HEK293 (cell line): ENCODE measurements at regions not wholly inside any gene's neighbourhood (a gene's known extent, or its start where the extent isn't known, plus 50 kb on each side); places are given as distances from the start of the nearest gene placed in this dataset.

Experiments
- CTCF ChIA-PET: fragments of 350-600 bp; formaldehyde crosslinking; extraction: SDS; loops from one replicate; lab custom pipeline; 2021; ENCODE audit warnings: antibody characterized with exemption; lab: Yijun Ruan, JAX
- POLR2A ChIA-PET: fragments of 300-600 bp; formaldehyde crosslinking; extraction: SDS; loops from one replicate; lab custom pipeline; 2020; ENCODE audit warnings: antibody characterized with exemption, inconsistent platforms; lab: Yijun Ruan, JAX
- H3K27ac ChIP-seq: fragments of 200-500 bp; sonication (Bioruptor generic); 2 replicates; pipeline ENCODE4 v1.5.1; 2014; ENCODE audit warnings: low read depth, low read length, control low read depth, inconsistent platforms; ENCODE audit errors: extremely low read depth
- H3K36me3 ChIP-seq, 2 experiments: fragments of 200-500 bp in 1 of 2; sonication (Bioruptor generic) in 1 of 2; 1 replicate in 1 of 2; 2 replicates in 1 of 2; pipeline ENCODE4 v1.5.1; 2014 to 2017; ENCODE audit warnings: inconsistent platforms in 2 of 2, low read length in 2 of 2; ENCODE audit not compliant: control insufficient read depth in 2 of 2, insufficient read depth in 1 of 2
- H3K4me1 ChIP-seq: fragments of 200-500 bp; sonication (Bioruptor generic); 2 replicates; pipeline ENCODE4 v1.5.1; 2014; ENCODE audit warnings: mild to moderate bottlenecking, low read length, inconsistent platforms; ENCODE audit not compliant: control insufficient read depth, insufficient read depth
- H3K4me3 ChIP-seq: 2 replicates; pipeline ENCODE4 v1.5.1; 2011; ENCODE audit warnings: low read depth, mild to moderate bottlenecking, control low read depth, low read length, moderate library complexity
- H3K9me3 ChIP-seq: fragments of 200-500 bp; sonication (Bioruptor generic); 2 replicates; pipeline ENCODE4 v1.5.1; 2014; ENCODE audit warnings: low read depth, low read length, inconsistent platforms; ENCODE audit not compliant: control insufficient read depth, insufficient read depth
- BCL11A ChIP-seq: fragments of 450-650 bp; formaldehyde crosslinking; IDR thresholded peaks from 2 replicates; pipeline ENCODE4 v1.5.1; 2016; ENCODE audit warnings: low read depth, missing biosample characterization, missing genetic modification characterization
- BCL11B ChIP-seq: fragments of 450-650 bp; formaldehyde crosslinking; IDR thresholded peaks from 2 replicates; pipeline ENCODE4 v1.5.1; 2016; ENCODE audit warnings: low read depth, missing biosample characterization, missing genetic modification characterization
- BCL6B ChIP-seq: fragments of 450-650 bp; formaldehyde crosslinking; IDR thresholded peaks from 2 replicates; pipeline ENCODE4 v1.5.1; 2017; ENCODE audit warnings: missing biosample characterization, missing genetic modification characterization
- HOXA7 ChIP-seq: sonication (generic); formaldehyde crosslinking; IDR thresholded peaks from 2 replicates; pipeline ENCODE4 v1.8.1; 2022; ENCODE audit warnings: missing genetic modification reagents, borderline replicate concordance
- KLF8 ChIP-seq: fragments of 450-650 bp; formaldehyde crosslinking; IDR thresholded peaks from 2 replicates; pipeline ENCODE4 v1.5.1; 2016; ENCODE audit warnings: missing biosample characterization, missing genetic modification characterization
- PATZ1 ChIP-seq: fragments of 450-650 bp; formaldehyde crosslinking; IDR thresholded peaks from 2 replicates; pipeline ENCODE4 v1.5.1; 2016; ENCODE audit warnings: missing biosample characterization, missing genetic modification characterization
- PBX3 ChIP-seq: sonication (generic); formaldehyde crosslinking; IDR thresholded peaks from 2 replicates; pipeline ENCODE4 v1.8.1; 2022; ENCODE audit warnings: mild to moderate bottlenecking, moderate library complexity, missing genetic modification reagents
- SP3 ChIP-seq: fragments of 450-650 bp; formaldehyde crosslinking; IDR thresholded peaks from 2 replicates; pipeline ENCODE4 v1.5.1; 2016; ENCODE audit warnings: missing biosample characterization, missing genetic modification characterization
- TCF7L2 ChIP-seq: IDR thresholded peaks from 2 replicates; pipeline ENCODE4 v1.6.1; 2011; ENCODE audit warnings: low read depth, mild to moderate bottlenecking, inconsistent platforms, low read length, moderate library complexity, borderline replicate concordance
- ZBTB21 ChIP-seq: fragments of 450-650 bp; formaldehyde crosslinking; IDR thresholded peaks from 2 replicates; pipeline ENCODE4 v1.5.1; 2017; ENCODE audit warnings: missing biosample characterization, missing genetic modification characterization
- ZBTB48 ChIP-seq: fragments of 450-650 bp; formaldehyde crosslinking; IDR thresholded peaks from 2 replicates; pipeline ENCODE4 v1.5.1; 2016; ENCODE audit warnings: missing biosample characterization, missing genetic modification characterization
- ZNF132 ChIP-seq: fragments of 450-650 bp; formaldehyde crosslinking; IDR thresholded peaks from 2 replicates; pipeline ENCODE4 v1.5.1; 2017; ENCODE audit warnings: missing biosample characterization, missing genetic modification characterization, borderline replicate concordance
- ZNF146 ChIP-seq: fragments of 450-650 bp; formaldehyde crosslinking; IDR thresholded peaks from 2 replicates; pipeline ENCODE4 v1.5.1; 2016; ENCODE audit warnings: missing biosample characterization, missing genetic modification characterization
- ZNF157 ChIP-seq: fragments of 450-650 bp; formaldehyde crosslinking; IDR thresholded peaks from 2 replicates; pipeline ENCODE4 v1.5.1; 2016; ENCODE audit warnings: missing biosample characterization, missing genetic modification characterization
- ZNF174 ChIP-seq: fragments of 450-650 bp; formaldehyde crosslinking; IDR thresholded peaks from 2 replicates; pipeline ENCODE4 v1.5.0; 2017; ENCODE audit warnings: missing biosample characterization, mild to moderate bottlenecking, missing genetic modification characterization
- ZNF184 ChIP-seq: fragments of 450-650 bp; IDR thresholded peaks from 2 replicates; pipeline ENCODE4 v1.5.1; 2018; ENCODE audit warnings: missing biosample characterization, mild to moderate bottlenecking, missing genetic modification characterization
- ZNF202 ChIP-seq: fragments of 450-650 bp; formaldehyde crosslinking; IDR thresholded peaks from 2 replicates; pipeline ENCODE4 v1.5.1; 2016; ENCODE audit warnings: missing biosample characterization, missing genetic modification characterization, borderline replicate concordance
- ZNF26 ChIP-seq: fragments of 450-650 bp; formaldehyde crosslinking; IDR thresholded peaks from 2 replicates; pipeline ENCODE4 v1.5.1; 2016; ENCODE audit warnings: missing biosample characterization, missing genetic modification characterization
- ZNF362 ChIP-seq: fragments of 450-650 bp; formaldehyde crosslinking; IDR thresholded peaks from 2 replicates; pipeline ENCODE4 v1.5.1; 2016; ENCODE audit warnings: missing biosample characterization, missing genetic modification characterization
- ZNF501 ChIP-seq: fragments of 450-650 bp; formaldehyde crosslinking; IDR thresholded peaks from 2 replicates; pipeline ENCODE4 v1.5.1; 2016; ENCODE audit warnings: missing biosample characterization, missing genetic modification characterization
- ZNF513 ChIP-seq: fragments of 450-650 bp; IDR thresholded peaks from 2 replicates; pipeline ENCODE4 v1.5.1; 2018; ENCODE audit warnings: missing biosample characterization, missing genetic modification characterization
- ZNF521 ChIP-seq: fragments of 450-650 bp; formaldehyde crosslinking; IDR thresholded peaks from 2 replicates; pipeline ENCODE4 v1.5.1; 2017; ENCODE audit warnings: missing biosample characterization, mild to moderate bottlenecking, missing genetic modification characterization
- ZNF701 ChIP-seq: fragments of 450-650 bp; formaldehyde crosslinking; IDR thresholded peaks from 2 replicates; pipeline ENCODE4 v1.5.1; 2016; ENCODE audit warnings: missing biosample characterization, missing genetic modification characterization
- ZNF777 ChIP-seq: fragments of 450-650 bp; formaldehyde crosslinking; IDR thresholded peaks from 2 replicates; pipeline ENCODE4 v1.5.1; 2017; ENCODE audit warnings: missing biosample characterization, missing genetic modification characterization, borderline replicate concordance
- TF ChIP-seq, protein P1 (sequence below): fragments of 450-650 bp; formaldehyde crosslinking; IDR thresholded peaks from 2 replicates; pipeline ENCODE4 v1.5.1; 2016; ENCODE audit warnings: missing biosample characterization, missing genetic modification characterization, borderline replicate concordance

- no peaks in the 10 kb centered on the region for H3K9me3 ChIP-seq
- TF ChIP-seq ZNF362 (no peak), HOXA7 (no peak), ZNF202 (tag by site-specific recombination) (no peak), ZNF521 (tag by site-specific recombination) (no peak), ZNF184 (no peak), ZNF174 (no peak), ZNF777 (tag by site-specific recombination) (no peak), ZNF26 (tag by site-specific recombination) (no peak)
- TF ChIP-seq, protein P1, sequence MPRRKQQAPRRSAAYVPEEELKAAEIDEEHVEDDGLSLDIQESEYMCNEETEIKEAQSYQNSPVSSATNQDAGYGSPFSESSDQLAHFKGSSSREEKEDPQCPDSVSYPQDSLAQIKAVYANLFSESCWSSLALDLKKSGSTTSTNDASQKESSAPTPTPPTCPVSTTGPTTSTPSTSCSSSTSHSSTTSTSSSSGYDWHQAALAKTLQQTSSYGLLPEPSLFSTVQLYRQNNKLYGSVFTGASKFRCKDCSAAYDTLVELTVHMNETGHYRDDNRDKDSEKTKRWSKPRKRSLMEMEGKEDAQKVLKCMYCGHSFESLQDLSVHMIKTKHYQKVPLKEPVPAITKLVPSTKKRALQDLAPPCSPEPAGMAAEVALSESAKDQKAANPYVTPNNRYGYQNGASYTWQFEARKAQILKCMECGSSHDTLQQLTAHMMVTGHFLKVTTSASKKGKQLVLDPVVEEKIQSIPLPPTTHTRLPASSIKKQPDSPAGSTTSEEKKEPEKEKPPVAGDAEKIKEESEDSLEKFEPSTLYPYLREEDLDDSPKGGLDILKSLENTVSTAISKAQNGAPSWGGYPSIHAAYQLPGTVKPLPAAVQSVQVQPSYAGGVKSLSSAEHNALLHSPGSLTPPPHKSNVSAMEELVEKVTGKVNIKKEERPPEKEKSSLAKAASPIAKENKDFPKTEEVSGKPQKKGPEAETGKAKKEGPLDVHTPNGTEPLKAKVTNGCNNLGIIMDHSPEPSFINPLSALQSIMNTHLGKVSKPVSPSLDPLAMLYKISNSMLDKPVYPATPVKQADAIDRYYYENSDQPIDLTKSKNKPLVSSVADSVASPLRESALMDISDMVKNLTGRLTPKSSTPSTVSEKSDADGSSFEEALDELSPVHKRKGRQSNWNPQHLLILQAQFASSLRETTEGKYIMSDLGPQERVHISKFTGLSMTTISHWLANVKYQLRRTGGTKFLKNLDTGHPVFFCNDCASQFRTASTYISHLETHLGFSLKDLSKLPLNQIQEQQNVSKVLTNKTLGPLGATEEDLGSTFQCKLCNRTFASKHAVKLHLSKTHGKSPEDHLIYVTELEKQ: no peak
- no peaks in the 10 kb centered on the region for H3K36me3 ChIP-seq
- H3K4me1 ChIP-seq: no peaks in the 10 kb centered on the region
- H3K27ac ChIP-seq: no peak overlapping the region
- ChIA-PET POLR2A (no interaction called here), CTCF (no interaction called here)
- no peak overlapping the region for H3K4me3 ChIP-seq
Measured at GRCh38 chr16:59887856-59888255, 1153.7 kb upstream of the GOT2 start.

DNA sequence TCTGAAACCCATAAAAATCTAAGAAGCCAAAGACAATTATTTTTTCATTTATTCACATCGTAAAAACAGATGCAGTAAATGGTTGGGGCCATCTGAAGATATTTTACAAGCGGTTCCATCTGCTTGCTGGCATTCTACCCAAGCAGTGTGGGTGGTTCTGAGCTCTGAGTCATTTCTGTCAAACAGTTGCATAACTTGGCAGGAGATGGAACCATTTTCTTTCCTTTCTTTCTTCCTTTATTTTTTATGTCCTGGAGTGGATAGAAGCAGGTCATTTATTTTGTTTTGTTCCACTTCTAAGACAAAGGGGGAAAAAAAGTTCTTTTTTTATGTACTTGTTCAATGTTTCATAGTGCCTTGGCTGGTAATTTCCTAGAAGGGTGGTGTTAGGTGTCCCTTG lies 1151.9 kb upstream of the GOT2 start:
- POLR2A ChIA-PET: no interaction called here
- CTCF ChIA-PET: no interaction called here
- Histone ChIP-seq H3K9me3 (no peaks in the 10 kb centered on the region), H3K27ac (no peak overlapping the region), H3K4me1 (no peaks in the 10 kb centered on the region), H3K4me3 (no peak overlapping the region), H3K36me3 (no peaks in the 10 kb centered on the region)
- TF ChIP-seq ZBTB21 (tag by site-specific recombination): no peak
- TF ChIP-seq SP3 (tag by site-specific recombination): no peak
- TF ChIP-seq ZNF132 (tag by site-specific recombination): no peak
- no peak for TF ChIP-seq ZNF157
- no peak for TF ChIP-seq ZNF521 (tag by site-specific recombination)
- TF ChIP-seq TCF7L2: no peak
- no peak for TF ChIP-seq BCL6B
- TF ChIP-seq ZNF501 (tag by site-specific recombination): no peak
- no peak for TF ChIP-seq BCL11B (tag by site-specific recombination)
- TF ChIP-seq KLF8 (tag by site-specific recombination): no peak
- TF ChIP-seq ZBTB48 (tag by site-specific recombination): no peak
- TF ChIP-seq ZNF701 (tag by site-specific recombination): no peak
- no peak for TF ChIP-seq ZNF513 (tag by site-specific recombination)
- TF ChIP-seq PATZ1 (tag by site-specific recombination): no peak
- no peak for TF ChIP-seq BCL11A (tag by site-specific recombination)
- TF ChIP-seq PBX3: no peak
- no peak for TF ChIP-seq ZNF146 (tag by site-specific recombination)
